Stimulated activated CD4-positive, alpha-beta T cell treated with anti-CD3 and anti-CD28 coated beads, TNF-alpha, amount 100 ng/mL, for 48 hours (primary cell): ENCODE measurements at regions not wholly inside any gene's neighbourhood (a gene's known extent, or its start where the extent isn't known, plus 50 kb on each side); places are given as distances from the start of the nearest gene placed in this dataset.

ENCODE experiments used
- DNase-seq, 3 donors: peaks; one replicate each; pipeline ENCODE4 v3.0.0-alpha.2; 2020; ENCODE audit warnings: low read depth in 3 of 3

DNA sequence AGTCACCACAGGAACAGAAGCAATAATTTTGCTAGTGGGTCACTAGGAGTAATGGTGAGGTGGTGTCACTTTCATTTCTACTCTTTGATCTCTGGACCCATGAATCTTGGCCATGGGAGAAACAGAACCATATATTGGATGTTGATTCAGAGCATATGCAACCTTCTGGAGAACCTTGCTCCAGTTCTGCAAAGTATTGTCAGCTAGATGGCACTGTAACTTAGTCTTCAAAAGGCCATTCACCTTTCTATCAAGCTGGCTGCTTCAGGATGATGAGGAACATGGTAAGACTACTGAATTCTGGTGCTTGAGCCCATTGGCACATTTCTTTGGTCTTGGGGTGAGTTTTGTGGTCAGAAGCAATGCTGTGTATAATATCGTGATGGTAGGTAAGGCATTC lies 129.1 kb upstream of the FBN2 start:
- no peak for DNase-seq

DNA sequence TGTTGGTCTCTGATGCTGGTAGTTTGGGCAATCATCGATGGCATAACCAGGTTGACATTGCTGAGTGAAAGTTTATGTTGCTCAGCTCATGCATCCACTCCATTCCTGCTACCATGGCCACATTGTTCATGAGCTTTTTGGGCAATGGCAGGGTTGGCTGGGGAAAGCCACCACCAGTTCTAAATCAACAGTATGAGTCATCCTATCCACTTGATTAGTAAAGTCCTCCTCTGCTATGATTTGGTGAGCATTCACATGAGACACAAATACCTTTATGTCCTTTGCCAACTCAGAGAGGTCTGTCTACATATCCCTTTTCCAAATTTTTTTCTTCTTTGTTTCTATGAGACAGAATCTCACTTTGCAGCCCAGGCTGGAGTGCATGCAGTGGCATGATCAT lies 129.7 kb upstream of the FBN2 start:
- no peak for DNase-seq

DNA sequence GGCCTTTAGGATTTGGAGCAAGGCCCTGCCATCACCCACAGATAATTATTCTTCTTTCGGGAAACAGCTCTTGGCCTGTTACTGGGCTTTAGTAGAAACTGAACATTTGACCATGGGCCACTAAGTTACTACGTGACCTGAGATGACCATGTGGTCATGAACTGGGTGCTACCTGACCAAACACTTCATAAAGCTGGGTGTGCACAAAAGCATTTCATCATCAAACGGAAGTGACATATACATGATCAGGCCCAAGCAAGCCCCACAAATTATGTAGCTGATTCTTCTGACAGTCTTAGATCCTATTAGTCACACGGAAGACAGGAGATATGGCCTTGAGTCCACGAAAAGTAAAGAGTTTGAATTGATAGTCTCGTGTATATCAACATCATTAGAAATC lies 130.9 kb upstream of the FBN2 start:
- DNase-seq, result no peak

DNA sequence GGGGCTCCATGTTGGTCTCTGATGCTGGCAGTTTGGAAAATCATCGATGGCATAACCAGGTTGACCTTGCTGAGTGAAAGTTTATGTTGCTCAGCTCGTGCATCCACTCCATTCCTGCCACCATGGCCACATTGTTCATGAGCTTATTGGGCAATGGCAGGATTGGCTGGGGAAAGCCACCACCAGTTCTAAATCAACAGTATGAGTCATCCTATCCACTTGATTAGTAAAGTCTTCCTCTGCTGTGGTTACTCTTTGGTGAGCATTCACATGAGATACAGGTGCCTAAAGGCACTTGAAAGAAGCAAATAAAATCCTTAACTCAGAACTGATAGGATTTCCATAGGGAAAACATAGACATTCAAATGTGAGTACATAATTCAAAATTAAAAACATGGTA lies 131.8 kb upstream of the FBN2 start:
- no peak for DNase-seq

DNA sequence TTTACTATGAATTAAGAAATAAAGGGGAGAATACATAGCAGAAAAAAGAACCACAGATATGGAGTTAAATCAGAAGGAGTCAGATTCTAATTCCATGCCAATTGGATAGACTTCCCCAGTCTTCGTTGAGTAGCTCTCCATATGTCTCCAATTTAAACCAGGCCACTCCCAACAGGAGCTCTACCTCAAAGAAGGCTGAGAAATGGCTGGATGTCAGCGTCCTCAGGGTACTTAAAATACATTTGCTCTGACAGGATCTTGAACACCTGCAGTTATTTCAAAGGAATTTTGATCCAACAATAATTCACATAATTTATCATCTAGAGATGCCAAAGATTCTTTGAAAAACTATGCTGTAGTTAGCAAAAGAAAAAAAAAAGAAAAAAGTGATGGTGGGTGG lies 133.9 kb upstream of the FBN2 start:
- no peak for DNase-seq

DNA sequence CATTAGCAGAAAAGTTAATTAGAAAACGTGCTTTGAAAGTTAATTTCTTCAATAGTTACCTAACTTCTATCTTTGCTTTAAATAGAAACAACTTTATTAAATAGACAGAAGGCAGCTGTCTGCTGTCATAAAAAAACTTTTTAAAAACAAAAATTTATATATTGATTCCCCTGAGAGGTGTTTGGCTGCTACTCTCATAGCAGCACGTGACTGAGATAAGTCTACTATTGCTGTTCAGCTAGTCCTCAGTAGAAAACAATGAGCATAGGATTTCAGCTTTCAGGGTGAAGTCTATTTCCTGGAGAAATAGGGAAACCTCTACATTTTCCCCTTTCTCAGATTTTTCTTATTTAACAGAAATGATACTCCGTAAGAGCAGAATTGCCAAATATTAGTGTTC lies 135.0 kb upstream of the FBN2 start:
- no peak for DNase-seq

DNA sequence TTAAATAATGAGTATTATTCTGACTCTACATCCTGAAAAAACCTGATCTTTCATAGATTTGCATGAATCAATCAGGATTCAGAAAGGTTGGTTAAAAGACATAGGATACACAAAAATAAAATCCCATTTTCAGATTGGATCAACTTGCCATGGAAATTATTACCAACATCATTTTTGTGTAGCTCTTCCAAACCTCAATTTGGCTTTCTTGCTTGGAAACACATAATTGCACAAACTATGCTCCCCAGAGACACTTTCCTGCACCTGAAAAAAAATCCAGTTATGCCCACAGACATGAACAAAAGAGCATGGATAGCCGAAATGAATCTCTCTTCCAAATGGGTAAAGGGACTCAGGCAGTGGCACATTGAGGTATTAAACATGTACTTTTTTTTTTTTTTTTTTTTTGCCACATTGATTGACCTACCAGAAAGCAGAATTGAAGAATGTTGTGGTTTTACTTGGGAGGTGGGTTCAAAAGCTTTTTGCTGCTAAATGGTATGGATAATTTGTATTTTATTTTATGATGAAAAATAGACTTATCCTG lies 135.4 kb upstream of the FBN2 start:
- no peak for DNase-seq

DNA sequence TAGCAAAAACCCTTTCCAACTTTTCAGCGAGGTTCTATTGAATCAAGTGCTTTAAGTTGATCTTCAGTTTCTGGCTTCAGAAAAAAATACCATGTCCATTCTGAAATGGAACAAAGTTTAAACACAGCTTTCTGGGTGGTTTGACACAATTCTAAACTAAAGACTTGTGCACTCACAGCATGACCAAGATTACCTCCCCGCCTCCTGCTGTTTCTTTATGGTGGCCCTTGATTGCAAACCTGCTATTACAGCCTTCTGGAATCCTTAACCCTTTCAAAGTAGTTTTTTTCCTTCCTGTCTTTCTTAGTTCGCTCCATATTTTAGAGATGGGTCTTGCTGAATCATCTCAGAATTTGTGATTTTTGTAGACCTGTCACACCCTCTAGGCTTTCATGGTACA lies 135.9 kb upstream of the FBN2 start:
- no peak for DNase-seq

DNA sequence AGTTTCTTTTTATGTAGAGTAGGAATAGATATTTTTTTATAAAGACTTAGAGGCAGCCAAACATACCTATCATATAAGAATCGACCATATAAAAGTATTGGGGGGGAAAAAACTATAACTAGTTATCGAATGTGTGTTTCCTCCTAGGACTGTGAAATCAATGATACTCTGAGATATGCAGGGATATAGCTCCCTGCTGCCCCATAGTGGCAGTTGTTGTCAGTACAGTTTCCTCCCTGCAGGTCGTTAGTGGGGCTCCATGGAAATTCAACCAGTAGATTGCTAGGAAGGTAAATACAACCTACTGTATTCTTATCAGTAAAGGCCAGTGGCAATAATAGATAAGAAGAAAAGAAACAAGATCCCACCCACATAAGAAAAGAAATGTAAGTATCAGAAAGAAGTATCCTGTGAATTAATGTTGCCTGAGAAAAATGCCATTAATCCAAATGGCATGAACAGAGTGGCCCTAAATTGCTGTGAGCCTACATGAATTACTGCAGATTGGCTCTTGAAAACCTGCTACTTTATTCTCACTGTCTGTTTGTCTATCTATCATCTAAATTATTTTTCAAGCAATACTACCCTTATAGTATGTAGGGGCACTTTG lies 136.9 kb upstream of the FBN2 start:
- DNase-seq, result peak in 2 of 3 donors; percentile 6 to 10

DNA sequence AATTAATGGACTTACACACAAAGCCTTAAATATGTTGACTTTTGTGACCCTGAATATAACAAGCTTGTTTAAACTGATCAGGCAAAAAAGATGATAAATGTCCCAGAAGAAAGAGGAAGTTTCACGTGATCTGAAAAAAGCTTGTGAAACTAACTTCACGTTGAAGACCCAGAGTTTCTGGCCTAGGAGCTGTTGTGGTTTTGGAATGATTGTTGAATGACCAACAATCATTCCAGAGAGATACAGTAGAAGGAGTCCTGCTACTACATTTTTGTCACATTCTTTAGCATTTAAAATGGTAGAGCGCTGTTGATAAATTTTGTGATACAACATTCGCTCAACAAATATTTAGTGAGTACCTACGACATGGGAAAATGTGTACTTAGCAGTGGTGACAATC lies 143.1 kb upstream of the FBN2 start:
- no peak for DNase-seq

DNA sequence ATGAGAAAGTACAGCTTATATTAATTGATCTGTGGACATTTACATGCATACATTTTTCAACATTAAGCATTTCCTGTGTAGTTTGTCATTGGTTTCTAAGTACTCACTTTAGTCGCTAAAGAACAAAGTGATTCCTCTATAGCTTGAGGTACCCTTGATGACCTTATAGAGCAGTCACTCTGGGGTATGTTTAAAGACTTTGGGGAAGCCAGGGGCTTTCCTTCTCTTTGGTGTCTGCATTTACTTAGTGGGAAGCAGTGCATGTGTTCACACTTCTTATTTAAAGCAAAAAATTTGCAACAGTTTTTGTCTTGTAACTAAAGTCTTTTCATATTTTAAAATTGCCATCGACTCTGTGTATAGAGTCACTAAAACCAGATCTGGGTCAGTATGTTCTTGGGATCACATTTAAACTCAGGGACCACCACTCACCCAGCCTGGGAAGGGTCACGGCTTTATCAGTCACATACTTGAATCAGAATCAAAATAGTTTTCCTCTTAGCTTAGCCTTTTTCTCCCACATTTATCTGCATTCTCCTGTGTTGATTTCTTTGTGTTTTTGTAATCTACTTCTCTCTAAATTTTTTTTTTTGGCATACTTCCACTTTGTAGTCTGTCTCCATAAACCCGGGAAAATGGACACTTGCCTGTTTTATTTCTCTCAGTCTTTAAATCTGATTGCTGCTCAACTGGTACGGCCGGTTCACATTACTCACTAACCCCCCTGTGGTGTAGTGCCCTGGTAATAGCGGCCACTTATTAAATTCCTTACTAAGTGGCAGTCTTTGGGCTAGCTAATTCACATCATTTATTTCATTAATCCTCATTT lies 143.9 kb upstream of the FBN2 start:
- DNase-seq, result no peak

DNA sequence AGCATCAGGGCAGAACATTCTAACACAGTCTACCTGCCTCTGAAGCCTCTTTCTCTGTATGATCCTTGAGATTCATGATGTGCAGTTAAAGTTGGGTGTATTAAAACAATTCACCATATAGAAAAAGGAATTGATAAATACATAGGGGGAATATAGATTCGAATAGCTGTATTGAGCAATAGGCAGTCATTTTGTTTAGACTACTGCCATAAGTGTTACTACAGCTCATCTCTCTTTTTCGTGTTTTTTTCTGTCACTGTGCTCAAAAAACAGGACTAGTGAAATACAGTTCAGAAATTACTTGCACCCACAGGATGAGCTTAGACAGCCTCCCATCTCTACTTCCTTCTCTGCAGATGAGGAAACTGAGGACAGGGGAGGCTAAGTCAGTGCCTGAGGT lies 144.6 kb upstream of the FBN2 start:
- DNase-seq, result no peak

DNA sequence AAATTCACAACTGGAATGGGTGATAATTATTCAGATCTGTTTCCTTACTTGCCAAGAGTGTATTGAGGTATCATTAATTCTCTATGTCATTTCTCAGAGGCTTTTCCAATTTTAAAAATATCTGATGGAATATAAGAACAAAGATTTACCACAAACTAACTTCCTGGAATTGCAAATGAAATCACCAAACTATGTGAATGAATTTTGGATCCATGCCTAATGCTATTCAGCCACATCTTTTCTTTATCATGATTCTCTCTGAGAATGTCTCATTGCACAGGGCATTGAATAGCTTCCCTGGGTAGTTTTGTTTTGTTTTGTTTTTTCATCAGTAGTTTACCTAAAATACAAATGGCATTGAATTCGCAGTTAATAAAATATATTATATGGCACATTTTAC lies 146.9 kb upstream of the FBN2 start:
- no peak for DNase-seq

DNA sequence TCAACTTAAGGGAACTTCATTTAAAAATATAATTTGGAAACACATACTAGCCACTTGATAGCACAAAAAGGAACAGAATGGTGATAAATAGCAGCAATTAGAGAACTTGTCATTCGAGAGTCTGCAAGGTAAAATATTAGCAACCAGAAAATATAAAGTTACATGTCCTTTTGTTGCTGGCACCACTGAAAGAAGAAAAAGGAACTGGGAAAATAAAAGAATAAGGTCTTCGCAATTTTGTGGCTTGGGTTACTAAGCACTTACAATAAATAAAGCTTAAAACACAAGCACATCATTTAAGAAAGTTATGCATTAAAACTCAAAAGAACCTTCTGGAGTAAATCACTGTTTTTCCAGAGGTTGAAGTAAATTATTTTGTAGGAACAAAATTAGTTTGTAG lies 149.9 kb upstream of the FBN2 start:
- no peak for DNase-seq

DNA sequence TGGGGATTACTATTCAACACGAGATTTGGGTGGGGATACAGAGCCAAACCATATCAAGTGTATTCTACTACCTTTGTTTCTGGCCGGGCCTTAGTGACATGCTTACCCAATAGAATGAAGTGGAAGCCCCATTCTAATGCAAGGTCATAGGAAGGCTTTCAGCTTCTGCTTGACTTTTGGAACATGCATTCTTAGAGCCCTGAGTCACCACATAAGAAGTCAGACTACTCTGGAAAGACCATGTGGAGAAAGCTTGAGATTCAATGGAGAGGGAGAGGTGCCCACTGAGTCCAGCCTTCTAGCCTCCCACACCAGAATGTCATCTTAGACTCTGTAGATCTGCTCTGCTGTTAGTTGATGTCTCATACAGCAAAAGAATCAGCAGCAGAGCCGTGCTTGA lies 155.7 kb upstream of the FBN2 start:
- DNase-seq, result no peak

DNA sequence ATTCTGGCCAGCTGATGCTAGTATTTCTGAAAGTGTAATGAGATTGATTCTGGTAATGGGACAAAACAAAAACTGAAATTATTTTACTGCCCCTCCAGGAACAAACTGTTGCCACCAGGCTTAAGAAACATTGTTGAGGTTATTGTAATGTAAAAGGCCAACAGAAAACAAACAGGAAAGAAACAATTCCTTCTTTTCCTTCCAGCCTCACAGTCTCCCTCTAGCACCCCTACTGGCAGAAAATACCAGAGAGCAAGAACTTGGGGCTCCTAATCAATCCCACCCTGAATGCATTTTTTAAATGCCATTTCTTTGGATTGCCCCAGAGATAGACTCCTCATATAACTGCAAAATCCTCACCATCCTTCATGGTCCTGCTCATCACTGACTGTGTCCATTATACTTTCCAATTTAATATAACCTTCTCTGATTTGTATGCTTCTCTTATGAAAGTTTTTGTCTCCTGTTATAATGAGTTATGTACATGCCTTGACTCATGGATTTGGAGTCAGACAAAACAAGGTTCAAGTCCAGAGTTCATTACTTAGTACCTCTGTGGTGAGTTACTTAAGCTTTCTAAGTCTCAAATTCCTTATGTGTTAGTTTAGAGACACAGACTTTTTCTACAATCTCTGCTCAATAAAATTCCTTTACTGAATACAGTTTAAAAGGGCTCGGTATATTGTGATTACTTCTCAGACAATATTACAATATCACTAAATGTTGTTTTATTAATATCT lies 157.9 kb upstream of the FBN2 start:
- no peak for DNase-seq

DNA sequence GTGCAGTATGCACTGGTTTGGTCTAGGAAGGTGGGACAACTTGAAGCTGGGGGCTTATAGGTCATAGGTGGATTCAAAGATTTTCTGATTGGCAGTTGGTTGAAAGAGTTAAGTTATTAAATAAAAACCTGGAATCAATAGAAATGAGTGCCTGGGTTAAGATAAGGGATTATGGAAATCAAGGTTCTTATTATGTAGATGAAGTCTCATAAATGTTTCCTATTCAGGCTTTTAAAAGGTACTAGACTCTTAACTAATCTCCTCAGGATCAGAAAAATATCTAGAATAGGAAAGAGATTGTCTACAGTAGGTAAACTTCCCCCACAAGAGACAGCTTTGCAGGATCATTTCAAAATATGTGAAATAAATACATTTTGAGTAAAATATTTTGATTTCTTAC lies 163.3 kb upstream of the FBN2 start:
- DNase-seq, result no peak

DNA sequence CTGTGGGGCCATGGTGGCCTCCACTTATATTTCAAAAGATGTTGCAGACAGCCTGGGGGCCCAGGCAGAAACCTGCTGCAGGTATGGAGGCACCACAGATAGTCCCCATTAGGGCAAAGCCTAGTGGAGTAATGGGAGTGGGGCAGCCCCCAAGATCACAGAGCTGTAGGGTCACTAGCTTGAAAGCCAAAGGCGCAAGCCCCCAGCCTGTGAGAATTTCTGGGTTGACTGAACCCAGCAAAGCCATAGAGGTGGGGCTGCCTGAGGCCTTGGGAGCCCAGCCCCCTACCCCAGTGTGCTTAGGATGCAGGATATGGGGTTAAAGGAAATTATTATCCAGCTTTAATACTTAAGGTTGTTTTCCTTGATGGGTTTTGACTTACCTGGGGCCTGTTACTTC lies 165.3 kb upstream of the FBN2 start:
- DNase-seq, result no peak

DNA sequence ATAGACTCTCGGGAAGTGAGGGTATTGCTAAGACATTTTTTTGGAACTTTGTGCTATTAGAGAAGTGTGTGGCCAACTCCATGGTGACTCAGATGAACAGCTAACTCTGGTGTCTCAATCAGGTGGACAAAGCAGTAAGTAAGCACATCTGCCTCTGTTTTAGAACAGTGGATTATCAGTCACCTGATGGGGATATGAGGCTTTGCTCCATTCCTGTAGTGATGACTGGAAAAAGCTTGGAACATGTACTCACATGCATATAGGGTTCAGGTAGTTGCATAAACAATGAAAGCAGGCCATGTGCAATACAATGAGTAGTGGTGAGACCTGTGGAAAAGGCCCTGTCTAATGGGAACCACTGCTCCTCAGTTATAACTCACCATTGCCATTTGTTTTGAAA lies 168.2 kb upstream of the FBN2 start:
- no peak for DNase-seq

DNA sequence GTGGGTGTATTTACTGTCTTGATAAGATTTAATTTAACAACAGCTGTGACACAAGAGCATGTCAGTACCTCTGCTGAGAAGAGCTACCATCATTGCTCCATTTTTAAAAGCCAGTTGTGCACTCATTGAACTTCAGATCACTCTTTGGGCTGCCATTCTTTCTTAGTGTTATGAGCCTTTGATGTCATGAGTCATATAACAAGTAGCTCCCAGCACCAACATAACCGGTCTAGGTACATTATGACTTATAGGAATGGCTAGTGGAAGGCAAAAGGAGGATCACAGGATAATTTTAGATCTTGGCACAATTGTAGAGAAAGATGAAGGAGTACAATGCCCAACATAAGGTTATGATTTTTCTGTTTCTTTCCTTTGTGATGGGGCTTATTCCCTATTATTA lies 170.8 kb upstream of the FBN2 start:
- no peak for DNase-seq

DNA sequence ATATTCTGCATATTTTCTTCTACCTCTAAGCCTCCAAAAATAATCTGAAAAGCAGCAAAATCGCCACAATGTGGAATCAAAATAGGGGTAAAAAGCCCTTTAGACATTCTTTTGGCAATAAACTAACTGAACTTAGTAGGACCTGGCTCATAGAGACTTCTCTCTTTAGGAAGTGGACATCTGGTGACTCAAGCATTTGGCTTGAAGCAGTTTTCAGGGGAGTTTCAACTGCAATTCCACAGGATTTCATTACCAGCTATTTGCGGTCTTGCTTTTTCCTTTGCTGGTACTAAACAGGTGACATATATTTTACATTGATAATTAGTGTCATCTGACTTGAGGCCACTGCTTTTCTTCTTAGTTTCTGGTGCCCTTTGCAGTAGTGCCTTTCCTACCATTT lies 173.2 kb upstream of the FBN2 start:
- no peak for DNase-seq

DNA sequence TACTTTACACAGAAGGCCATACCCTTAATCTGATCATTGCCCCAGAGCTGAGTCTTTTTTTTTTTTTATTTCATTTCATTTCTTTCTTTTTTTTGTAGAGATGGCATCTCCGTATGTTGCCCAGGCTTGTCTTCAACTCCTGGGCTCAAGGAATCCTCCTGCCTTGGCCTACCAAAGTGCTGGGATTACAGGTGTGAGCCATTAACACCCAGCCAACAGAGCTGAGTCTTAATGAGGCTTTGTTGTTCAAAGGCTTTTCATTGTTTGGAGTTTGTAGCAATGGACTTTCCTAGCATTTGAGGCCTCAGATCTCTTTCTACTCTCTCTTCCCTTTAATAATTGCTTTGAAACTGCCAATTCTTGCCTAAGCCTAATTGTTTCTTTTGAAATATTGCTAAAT lies 176.5 kb upstream of the FBN2 start:
- no peak for DNase-seq

DNA sequence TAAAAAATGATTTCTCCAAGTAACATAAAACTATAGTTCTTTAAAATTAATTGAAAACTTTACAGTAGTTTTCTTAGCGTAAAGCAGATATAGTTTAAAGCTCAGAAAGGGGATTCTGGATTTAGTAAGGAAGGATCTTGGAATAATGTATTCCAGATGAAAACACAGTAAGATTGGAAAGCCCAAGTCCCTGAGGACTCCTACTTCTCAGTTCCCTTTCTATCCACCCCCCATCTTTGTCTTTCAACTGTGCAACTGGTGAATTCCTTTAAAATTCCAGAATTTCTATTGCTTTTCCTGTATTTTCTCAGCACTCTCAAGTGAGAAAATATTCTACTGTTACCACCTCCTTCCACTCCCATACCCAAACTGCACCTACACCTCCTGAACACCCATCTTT lies 184.5 kb upstream of the FBN2 start:
- DNase-seq, result no peak
